ENCODE measurements at regions not wholly inside any gene's neighbourhood (a gene's known extent, or its start where the extent isn't known, plus 50 kb on each side); places are given as distances from the start of the nearest gene placed in this dataset.

DNA sequence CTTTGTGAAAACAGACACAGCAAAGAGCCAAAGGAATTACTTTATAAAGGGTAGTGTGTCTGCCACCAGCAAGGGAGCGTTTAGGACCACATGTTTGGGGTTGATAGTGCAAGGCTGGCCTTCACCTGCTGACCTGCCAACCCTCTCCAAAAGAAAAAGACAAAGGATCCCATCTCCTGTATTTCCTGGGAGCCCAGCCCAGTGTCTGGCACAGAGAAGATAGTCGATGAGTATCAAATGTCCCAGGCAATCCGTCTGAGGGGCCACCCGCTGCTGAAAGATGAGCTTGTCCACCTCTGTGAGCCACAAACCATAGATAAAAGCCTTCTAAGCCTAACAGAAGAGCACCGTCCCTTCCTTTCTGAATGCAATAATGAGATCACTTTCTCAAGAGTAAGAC lies 154.8 kb upstream of the CTNNB1 start:
- H3K36me3 Mint-ChIP-seq (ENCODE audit: low read depth) = no peaks in the 10 kb centered on the region
- H3K27me3 Mint-ChIP-seq (ENCODE audit: low read depth) = peaks cover 5% of the 10 kb centered on the region
- TF ChIP-seq, protein P1, sequence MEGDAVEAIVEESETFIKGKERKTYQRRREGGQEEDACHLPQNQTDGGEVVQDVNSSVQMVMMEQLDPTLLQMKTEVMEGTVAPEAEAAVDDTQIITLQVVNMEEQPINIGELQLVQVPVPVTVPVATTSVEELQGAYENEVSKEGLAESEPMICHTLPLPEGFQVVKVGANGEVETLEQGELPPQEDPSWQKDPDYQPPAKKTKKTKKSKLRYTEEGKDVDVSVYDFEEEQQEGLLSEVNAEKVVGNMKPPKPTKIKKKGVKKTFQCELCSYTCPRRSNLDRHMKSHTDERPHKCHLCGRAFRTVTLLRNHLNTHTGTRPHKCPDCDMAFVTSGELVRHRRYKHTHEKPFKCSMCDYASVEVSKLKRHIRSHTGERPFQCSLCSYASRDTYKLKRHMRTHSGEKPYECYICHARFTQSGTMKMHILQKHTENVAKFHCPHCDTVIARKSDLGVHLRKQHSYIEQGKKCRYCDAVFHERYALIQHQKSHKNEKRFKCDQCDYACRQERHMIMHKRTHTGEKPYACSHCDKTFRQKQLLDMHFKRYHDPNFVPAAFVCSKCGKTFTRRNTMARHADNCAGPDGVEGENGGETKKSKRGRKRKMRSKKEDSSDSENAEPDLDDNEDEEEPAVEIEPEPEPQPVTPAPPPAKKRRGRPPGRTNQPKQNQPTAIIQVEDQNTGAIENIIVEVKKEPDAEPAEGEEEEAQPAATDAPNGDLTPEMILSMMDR (IDR thresholded peaks at IDR 0.05; ENCODE audit: unreplicated experiment in 3 of 3) = no peak
- no peak overlapping the region for H3K4me3 Mint-ChIP-seq
- H3K9me3 Mint-ChIP-seq = peaks cover 20% of the 10 kb centered on the region
- peaks cover 5% of the 10 kb centered on the region for H3K4me1 Mint-ChIP-seq
- no peak overlapping the region for H3K27ac Mint-ChIP-seq

DNA sequence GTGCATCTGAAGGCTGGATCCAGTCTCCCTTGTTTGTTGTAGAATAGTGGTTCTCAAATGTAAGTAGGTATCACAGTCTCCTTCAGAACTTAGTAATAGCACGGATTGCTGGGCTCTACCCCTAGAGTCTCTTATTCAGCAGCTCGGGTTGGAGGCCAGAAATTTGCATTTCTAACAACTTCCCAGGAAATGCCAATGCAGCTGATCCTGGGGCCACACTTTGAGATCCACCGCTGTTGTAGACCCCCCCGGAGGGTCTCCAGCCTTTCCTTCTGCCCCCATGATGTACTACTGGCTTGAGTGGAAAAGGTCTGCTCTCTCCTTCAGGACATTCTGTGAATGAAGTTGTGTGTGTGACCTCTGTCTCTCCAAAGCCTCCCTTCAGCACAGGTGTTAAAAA lies 153.8 kb upstream of the CTNNB1 start:
- Mint-ChIP-seq H3K27ac (no peak overlapping the region), H3K4me1 (peaks cover 5% of the 10 kb centered on the region), H3K36me3 (ENCODE audit: low read depth) (no peaks in the 10 kb centered on the region), H3K4me3 (no peak overlapping the region), H3K27me3 (ENCODE audit: low read depth) (peaks cover 5% of the 10 kb centered on the region), H3K9me3 (peaks cover 24% of the 10 kb centered on the region)
- TF ChIP-seq, protein P1 (IDR thresholded peaks at IDR 0.05; ENCODE audit: unreplicated experiment in 3 of 3) = no peak

DNA sequence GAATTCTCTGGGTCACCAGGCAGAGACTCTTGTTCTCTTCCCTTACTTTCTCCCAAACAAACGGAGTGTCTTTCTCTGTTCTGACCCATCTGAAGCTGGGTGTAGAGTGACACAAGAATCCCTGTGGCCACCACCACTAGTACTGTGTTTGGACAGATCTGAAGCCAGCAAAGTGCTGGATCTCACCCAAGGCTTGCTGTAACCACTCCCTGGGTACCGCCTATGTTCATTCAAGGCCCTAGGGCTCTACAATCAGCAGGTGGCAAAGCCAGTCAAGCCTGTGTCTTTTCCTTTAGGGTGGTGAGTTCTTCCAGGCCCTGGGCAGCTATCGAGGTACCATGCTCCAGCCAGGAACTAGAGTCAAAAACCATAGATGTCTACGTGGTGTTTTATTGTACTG lies 149.2 kb upstream of the CTNNB1 start:
- H3K36me3 Mint-ChIP-seq (ENCODE audit: low read depth) = no peaks in the 10 kb centered on the region
- no peaks in the 10 kb centered on the region for H3K4me1 Mint-ChIP-seq
- peaks cover 22% of the 10 kb centered on the region for H3K9me3 Mint-ChIP-seq
- no peak overlapping the region for H3K27ac Mint-ChIP-seq
- H3K27me3 Mint-ChIP-seq (ENCODE audit: low read depth) = no peaks in the 10 kb centered on the region
- TF ChIP-seq, protein P1 (IDR thresholded peaks at IDR 0.05; ENCODE audit: unreplicated experiment in 3 of 3) = no peak
- no peak overlapping the region for H3K4me3 Mint-ChIP-seq

DNA sequence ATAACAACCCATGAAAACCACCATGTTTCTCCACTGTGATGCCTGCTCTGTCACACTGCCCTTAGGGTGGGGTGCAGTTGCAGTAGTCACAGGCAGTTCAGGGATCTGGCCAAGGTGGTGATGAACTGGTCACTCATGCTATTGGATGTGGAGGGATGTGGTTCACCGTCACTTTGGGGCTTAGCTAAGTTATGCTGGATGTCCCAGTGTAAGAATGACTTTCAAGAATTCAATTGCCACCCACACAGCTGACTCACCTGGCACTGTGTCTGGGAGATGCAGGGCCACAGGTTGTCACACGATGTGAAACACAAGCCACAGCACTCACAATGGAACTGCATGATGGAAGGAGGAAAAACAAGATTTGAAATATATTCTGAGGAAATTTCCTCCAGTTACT lies 146.1 kb upstream of the CTNNB1 start:
- H3K36me3 Mint-ChIP-seq (ENCODE audit: low read depth) = no peaks in the 10 kb centered on the region
- TF ChIP-seq, protein P1 (IDR thresholded peaks at IDR 0.05; ENCODE audit: unreplicated experiment in 3 of 3) = no peak
- no peak overlapping the region for H3K27ac Mint-ChIP-seq
- no peaks in the 10 kb centered on the region for H3K27me3 Mint-ChIP-seq (ENCODE audit: low read depth)
- no peak overlapping the region for H3K4me3 Mint-ChIP-seq
- H3K9me3 Mint-ChIP-seq = peaks cover 13% of the 10 kb centered on the region
- H3K4me1 Mint-ChIP-seq = no peaks in the 10 kb centered on the region

DNA sequence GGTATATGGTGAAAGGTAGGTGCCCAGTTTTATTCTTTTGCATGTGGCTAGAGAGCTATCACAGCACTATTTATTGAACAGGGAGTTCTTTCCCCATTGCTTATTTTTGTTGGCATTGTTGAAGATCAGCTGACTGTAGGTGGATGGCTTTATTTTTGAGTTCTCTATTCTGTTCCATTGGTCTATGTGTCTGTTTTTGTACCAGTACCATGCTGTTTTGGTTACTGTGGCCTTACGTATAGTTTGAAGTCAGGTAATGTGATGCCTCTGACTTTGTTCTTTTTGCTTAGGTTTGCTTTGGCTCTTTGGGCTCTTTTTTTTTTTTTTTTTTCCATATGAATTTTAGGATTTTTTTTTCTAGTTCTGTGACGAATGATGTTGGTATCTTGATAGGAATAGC lies 139.2 kb upstream of the CTNNB1 start:
- TF ChIP-seq, protein P1 (IDR thresholded peaks at IDR 0.05; ENCODE audit: unreplicated experiment in 3 of 3) = no peak
- Mint-ChIP-seq H3K27me3 (ENCODE audit: low read depth) (peaks cover 8% of the 10 kb centered on the region), H3K9me3 (no peaks in the 10 kb centered on the region), H3K4me1 (no peaks in the 10 kb centered on the region), H3K4me3 (no peak overlapping the region), H3K27ac (no peak overlapping the region), H3K36me3 (ENCODE audit: low read depth) (no peaks in the 10 kb centered on the region)

DNA sequence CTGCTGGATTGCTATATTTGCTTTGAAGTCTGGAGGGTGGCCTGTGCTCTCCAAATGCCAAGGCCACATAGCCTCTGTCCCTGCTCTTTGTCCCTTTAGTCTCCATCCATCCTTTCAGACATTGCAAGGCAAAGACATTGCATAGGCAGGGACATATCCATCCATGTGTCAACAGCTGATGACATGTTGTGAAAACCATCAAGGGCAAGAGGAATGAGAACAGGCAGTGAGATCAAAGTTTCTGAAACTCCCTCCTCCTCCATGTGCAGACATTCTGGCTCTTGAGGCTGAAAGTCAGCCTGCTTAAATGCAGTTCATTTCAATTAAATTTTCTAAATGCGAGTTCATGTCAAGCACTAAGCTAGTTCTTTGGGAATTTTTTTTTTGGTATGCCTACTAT lies 135.2 kb upstream of the CTNNB1 start:
- no peak overlapping the region for H3K27ac Mint-ChIP-seq
- no peaks in the 10 kb centered on the region for H3K36me3 Mint-ChIP-seq (ENCODE audit: low read depth)
- no peaks in the 10 kb centered on the region for H3K4me1 Mint-ChIP-seq
- no peak overlapping the region for H3K4me3 Mint-ChIP-seq
- H3K27me3 Mint-ChIP-seq (ENCODE audit: low read depth) = peaks cover 8% of the 10 kb centered on the region
- H3K9me3 Mint-ChIP-seq = no peaks in the 10 kb centered on the region
- TF ChIP-seq, protein P1 (IDR thresholded peaks at IDR 0.05; ENCODE audit: unreplicated experiment in 3 of 3) = no peak
